Neural crest cell (in vitro differentiated cells): ENCODE measurements at regions not wholly inside any gene's neighbourhood (a gene's known extent, or its start where the extent isn't known, plus 50 kb on each side); places are given as distances from the start of the nearest gene placed in this dataset.

ENCODE experiments used
- DNase-seq: peaks from one replicate; pipeline ENCODE4 v3.0.0; 2021; ENCODE audit warnings: low read depth, mixed read lengths, low spot score
- H3K27ac Mint-ChIP-seq: one replicate; pipeline ENCODE4 v1.8.0; 2021; ENCODE audit warnings: mild to moderate bottlenecking, mixed read lengths; ENCODE audit not compliant: unreplicated experiment
- H3K27me3 Mint-ChIP-seq: 2 replicates; pipeline ENCODE4 v1.8.0; 2021; ENCODE audit warnings: low read depth, mild to moderate bottlenecking, mixed read lengths
- H3K36me3 Mint-ChIP-seq: 2 replicates; pipeline ENCODE4 v1.8.0; 2021; ENCODE audit warnings: low read depth, mild to moderate bottlenecking, mixed read lengths
- H3K4me1 Mint-ChIP-seq: 2 replicates; pipeline ENCODE4 v1.8.0; 2021; ENCODE audit warnings: mixed read lengths
- H3K4me3 Mint-ChIP-seq: one replicate; pipeline ENCODE4 v1.8.0; 2021; ENCODE audit warnings: mild to moderate bottlenecking, mixed read lengths
- H3K9me3 Mint-ChIP-seq: 2 replicates; pipeline ENCODE4 v1.8.0; 2021; ENCODE audit warnings: mixed read lengths
- CTCF ChIP-seq: fragments of 200-600 bp; sonication (generic); conservative IDR thresholded peaks from 2 replicates; pipeline ENCODE4 v1.5.0; 2021; ENCODE audit warnings: antibody characterized with exemption, mild to moderate bottlenecking

- Mint-ChIP-seq H3K27ac (no peak overlapping the region), H3K4me3 (no peak overlapping the region), H3K36me3 (no peaks in the 10 kb centered on the region), H3K9me3 (no peaks in the 10 kb centered on the region), H3K27me3 (no peaks in the 10 kb centered on the region), H3K4me1 (no peaks in the 10 kb centered on the region)
- no peak for DNase-seq
- no peak for TF ChIP-seq CTCF
Observed at GRCh38 chr2:14560716-14561115, 71.8 kb upstream of the LRATD1 start.

GRCh38 chr2:14563324-14563723, 69.2 kb upstream of the LRATD1 start:
- Mint-ChIP-seq H3K9me3 (no peaks in the 10 kb centered on the region), H3K4me1 (no peaks in the 10 kb centered on the region), H3K27ac (no peak overlapping the region), H3K36me3 (no peaks in the 10 kb centered on the region), H3K4me3 (no peak overlapping the region), H3K27me3 (no peaks in the 10 kb centered on the region)
- no peak for DNase-seq
- no peak for TF ChIP-seq CTCF

GRCh38 chr2:14565666-14566065, 66.9 kb upstream of the LRATD1 start:
- H3K27me3 Mint-ChIP-seq = no peaks in the 10 kb centered on the region
- TF ChIP-seq CTCF = no peak
- H3K4me1 Mint-ChIP-seq = no peaks in the 10 kb centered on the region
- H3K4me3 Mint-ChIP-seq = no peak overlapping the region
- no peak for DNase-seq
- no peaks in the 10 kb centered on the region for H3K9me3 Mint-ChIP-seq
- no peaks in the 10 kb centered on the region for H3K36me3 Mint-ChIP-seq
- H3K27ac Mint-ChIP-seq = no peak overlapping the region

GRCh38 chr2:14567561-14567960, 65.0 kb upstream of the LRATD1 start:
- Mint-ChIP-seq H3K27me3 (no peaks in the 10 kb centered on the region), H3K4me1 (no peaks in the 10 kb centered on the region), H3K4me3 (no peak overlapping the region), H3K9me3 (no peaks in the 10 kb centered on the region), H3K36me3 (no peaks in the 10 kb centered on the region), H3K27ac (no peak overlapping the region)
- no peak for TF ChIP-seq CTCF
- no peak for DNase-seq

GRCh38 chr2:14569294-14569693, 63.2 kb upstream of the LRATD1 start:
- no peaks in the 10 kb centered on the region for H3K27me3 Mint-ChIP-seq
- TF ChIP-seq CTCF = no peak

GRCh38 chr2:14572633-14573032, 59.9 kb upstream of the LRATD1 start:
- no peak for DNase-seq
- H3K27me3 Mint-ChIP-seq = no peaks in the 10 kb centered on the region
- H3K9me3 Mint-ChIP-seq = no peaks in the 10 kb centered on the region
- no peak overlapping the region for H3K27ac Mint-ChIP-seq
- no peak for TF ChIP-seq CTCF
- no peaks in the 10 kb centered on the region for H3K36me3 Mint-ChIP-seq
- H3K4me1 Mint-ChIP-seq = no peaks in the 10 kb centered on the region
- H3K4me3 Mint-ChIP-seq = no peak overlapping the region

More at GRCh38 chr2:14569294-14569693, 63.2 kb upstream of the LRATD1 start:
- no peak overlapping the region for H3K27ac Mint-ChIP-seq
- no peak for DNase-seq
- no peaks in the 10 kb centered on the region for H3K36me3 Mint-ChIP-seq
- H3K4me1 Mint-ChIP-seq = no peaks in the 10 kb centered on the region
- H3K4me3 Mint-ChIP-seq = no peak overlapping the region
- H3K9me3 Mint-ChIP-seq = no peaks in the 10 kb centered on the region
